Hindlimb muscle (tissue), 1 donor: ENCODE measurements at regions not wholly inside any gene's neighbourhood (a gene's known extent, or its start where the extent isn't known, plus 50 kb on each side); places are given as distances from the start of the nearest gene placed in this dataset.

Experiments
- DNase-seq: peaks from one replicate; pipeline ENCODE4 v3.0.0-alpha.2; 2013

- DNase-seq: no peak
These were observed 567.2 kb downstream of the DNAJB9 start for GRCh38 chr7:109136893-109137292.

GRCh38 chr7:109154748-109155147, 585.1 kb downstream of the DNAJB9 start:
- DNase-seq: no peak

- DNase-seq: peak; percentile 14
These were observed 588.6 kb downstream of the DNAJB9 start for GRCh38 chr7:109158246-109158645.

GRCh38 chr7:109176661-109177060, 607.0 kb downstream of the DNAJB9 start:
- no peak for DNase-seq

GRCh38 chr7:109178342-109178741, 608.7 kb downstream of the DNAJB9 start:
- no peak for DNase-seq

GRCh38 chr7:109179601-109180000, 609.9 kb downstream of the DNAJB9 start:
- no peak for DNase-seq

GRCh38 chr7:109190766-109191398, 621.2 kb downstream of the DNAJB9 start:
- DNase-seq: no peak

GRCh38 chr7:109206196-109206595, 636.5 kb downstream of the DNAJB9 start:
- no peak for DNase-seq

GRCh38 chr7:109213081-109213480, 643.4 kb downstream of the DNAJB9 start:
- no peak for DNase-seq

GRCh38 chr7:109215341-109215740, 645.7 kb downstream of the DNAJB9 start:
- no peak for DNase-seq

GRCh38 chr7:109224100-109224499, 654.4 kb downstream of the DNAJB9 start:
- no peak for DNase-seq

GRCh38 chr7:109226699-109227098, 657.0 kb downstream of the DNAJB9 start:
- no peak for DNase-seq

- DNase-seq: no peak
These were observed 665.6 kb downstream of the DNAJB9 start for GRCh38 chr7:109235316-109235715.

- no peak for DNase-seq
These were observed 676.8 kb downstream of the DNAJB9 start for GRCh38 chr7:109246330-109247077.

GRCh38 chr7:109256762-109257560, 687.3 kb downstream of the DNAJB9 start:
- no peak for DNase-seq

- no peak for DNase-seq
These were observed 689.5 kb downstream of the DNAJB9 start for GRCh38 chr7:109259151-109259550.

- no peak for DNase-seq
These were observed 692.1 kb downstream of the DNAJB9 start for GRCh38 chr7:109261781-109262180.

- no peak for DNase-seq
These were observed 696.9 kb downstream of the DNAJB9 start for GRCh38 chr7:109266610-109267009.

GRCh38 chr7:109276348-109276747, 706.7 kb downstream of the DNAJB9 start:
- no peak for DNase-seq

GRCh38 chr7:109282726-109283125, 713.1 kb downstream of the DNAJB9 start:
- DNase-seq: no peak

GRCh38 chr7:109284943-109285342, 715.3 kb downstream of the DNAJB9 start:
- no peak for DNase-seq

GRCh38 chr7:109295158-109295557, 725.5 kb downstream of the DNAJB9 start:
- no peak for DNase-seq

GRCh38 chr7:109308816-109309215, 739.1 kb downstream of the DNAJB9 start:
- no peak for DNase-seq

GRCh38 chr7:109309790-109310189, 740.1 kb downstream of the DNAJB9 start:
- DNase-seq: no peak
